NCI-H510A treated with DMSO at 0.1 percent for 48 hours (cell line): ENCODE measurements at regions not wholly inside any gene's neighbourhood (a gene's known extent, or its start where the extent isn't known, plus 50 kb on each side); places are given as distances from the start of the nearest gene placed in this dataset.
"Not testable (repeated sequence)": the region's sequence is repeated elsewhere in the genome, so short reads cannot be mapped to it uniquely, and the experiment has no call there.

Experiments used
- DNase-seq: peaks from one replicate; lab custom pipeline; 2025; lab: John Stamatoyannopoulos, UW

DNA sequence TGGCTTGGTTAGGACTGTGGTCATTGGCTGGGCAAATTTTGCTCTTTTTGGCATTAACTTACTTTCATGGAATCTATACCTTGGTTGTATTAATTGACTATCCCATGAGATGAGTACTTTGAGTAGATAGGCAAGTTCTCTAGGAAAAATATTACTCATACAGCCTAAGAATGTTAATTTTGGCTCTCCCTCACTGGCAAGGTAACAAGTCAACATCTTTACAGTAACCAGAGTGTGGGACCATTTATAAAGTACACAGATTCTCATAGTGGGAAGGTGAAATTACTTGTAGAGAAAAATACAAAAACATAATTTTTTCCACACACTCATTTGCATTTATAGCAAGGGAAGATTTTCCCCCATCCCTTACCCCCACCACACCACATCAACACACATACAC lies 154.6 kb upstream of the ZNF608 start:
- DNase-seq, result no peak

DNA sequence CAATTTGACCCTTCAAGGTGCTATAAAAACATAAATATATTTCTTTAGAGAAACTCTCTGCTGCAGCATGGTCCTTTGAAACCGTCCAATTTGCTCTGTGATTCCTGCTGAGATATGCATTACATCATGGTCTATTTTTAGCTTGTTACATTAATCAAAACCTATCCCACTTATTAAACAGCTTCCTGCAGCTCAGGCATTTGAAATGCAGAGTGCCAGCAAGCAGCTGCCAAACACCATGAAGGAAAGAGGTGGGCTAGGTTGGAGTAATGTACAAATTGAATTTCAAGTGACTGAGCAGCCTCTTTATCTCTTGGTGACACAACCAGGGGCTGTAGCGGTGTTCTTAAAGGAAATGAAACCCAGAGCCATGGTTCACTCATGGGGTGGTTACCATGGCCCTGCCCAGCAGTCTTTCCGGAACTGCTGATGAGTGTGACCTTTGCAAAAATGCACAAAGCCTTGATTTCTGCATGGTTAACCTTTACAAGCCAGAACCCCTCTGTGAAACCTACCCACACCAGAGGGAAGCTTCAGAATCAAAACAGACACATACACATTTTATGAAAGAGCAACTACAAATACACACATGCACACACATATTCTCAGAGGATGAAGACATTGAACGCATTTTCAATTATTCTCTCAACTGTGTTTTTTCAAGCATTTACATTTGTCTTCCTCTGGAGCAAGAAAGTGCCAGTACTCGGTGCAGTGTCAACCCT lies 155.8 kb upstream of the ZNF608 start:
- peak; percentile 17 for DNase-seq

DNA sequence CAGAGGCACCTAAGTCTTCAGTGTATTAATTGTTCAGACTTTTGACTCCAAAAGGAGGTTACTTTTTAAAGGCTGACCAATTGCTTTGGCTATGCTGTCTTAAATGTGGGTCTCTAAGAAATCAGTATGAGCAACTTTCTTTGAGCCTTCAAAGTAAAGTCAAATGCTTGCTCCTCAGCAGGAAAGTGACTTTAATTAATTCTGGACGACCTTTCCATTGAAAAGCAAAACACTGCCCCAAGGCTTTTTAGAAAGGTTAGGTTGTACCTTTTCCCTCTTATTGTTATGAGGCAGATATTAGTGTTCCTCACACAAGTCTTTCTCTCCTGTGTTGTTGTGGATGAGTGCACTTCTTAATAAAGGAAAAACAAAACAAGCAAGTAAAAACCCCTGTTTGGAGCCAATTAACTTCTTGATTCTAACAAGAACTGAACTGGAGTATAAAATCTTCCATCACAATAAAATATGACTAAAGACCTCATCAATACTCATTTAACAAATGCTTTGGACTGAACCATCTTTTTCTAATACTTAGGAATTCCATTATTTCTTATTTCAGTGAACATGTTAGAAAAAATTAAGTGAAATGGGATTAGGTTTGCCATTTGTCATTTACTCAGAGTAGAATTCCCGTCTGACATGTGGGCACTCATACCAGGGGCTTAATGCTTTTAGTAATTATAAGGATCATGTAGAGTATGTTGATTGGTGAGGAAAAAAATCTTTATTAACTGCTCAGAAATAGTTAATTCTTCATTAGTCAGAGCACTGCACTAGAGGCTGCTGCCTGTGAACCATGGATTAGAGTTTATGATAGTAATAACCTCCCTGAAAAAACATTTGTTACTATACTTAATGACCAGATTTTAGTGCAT lies 159.1 kb upstream of the ZNF608 start:
- DNase-seq, result no peak

DNA sequence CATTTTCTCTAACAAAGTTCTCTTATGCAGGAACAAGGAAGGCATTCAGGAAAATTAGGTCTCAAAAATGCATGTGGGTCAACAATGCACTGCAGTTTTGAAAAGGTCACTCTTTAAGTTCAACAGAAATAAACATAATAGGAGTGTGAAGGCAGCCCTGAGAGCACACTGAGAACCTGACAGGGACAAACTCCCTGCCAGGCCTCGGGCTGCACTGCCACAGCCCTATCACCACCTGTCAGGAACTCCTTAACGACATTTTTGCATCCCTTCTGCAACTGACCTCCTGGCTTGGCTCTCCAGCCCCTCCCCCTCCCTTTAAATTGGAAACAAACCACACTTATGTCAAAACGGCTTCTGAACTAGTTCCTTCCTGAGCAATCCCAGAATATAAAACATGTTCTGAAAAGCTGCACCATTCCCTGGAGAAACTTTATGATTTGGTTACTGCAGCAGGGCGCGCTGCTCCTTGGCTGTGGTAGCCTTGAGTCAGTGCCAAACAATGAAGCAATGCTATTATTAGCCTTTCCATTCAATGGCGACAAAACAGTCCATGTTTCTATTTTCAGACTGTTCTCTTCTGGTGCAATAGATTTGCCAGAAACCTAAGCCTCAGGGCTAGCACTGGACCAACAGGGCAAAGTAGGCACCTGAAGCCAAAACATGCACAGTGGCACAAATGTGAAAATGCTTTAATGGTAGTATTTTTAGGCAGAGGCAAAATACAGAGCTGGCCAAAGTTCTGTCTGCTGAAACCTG lies 160.1 kb upstream of the ZNF608 start:
- peak; percentile 24 for DNase-seq

DNA sequence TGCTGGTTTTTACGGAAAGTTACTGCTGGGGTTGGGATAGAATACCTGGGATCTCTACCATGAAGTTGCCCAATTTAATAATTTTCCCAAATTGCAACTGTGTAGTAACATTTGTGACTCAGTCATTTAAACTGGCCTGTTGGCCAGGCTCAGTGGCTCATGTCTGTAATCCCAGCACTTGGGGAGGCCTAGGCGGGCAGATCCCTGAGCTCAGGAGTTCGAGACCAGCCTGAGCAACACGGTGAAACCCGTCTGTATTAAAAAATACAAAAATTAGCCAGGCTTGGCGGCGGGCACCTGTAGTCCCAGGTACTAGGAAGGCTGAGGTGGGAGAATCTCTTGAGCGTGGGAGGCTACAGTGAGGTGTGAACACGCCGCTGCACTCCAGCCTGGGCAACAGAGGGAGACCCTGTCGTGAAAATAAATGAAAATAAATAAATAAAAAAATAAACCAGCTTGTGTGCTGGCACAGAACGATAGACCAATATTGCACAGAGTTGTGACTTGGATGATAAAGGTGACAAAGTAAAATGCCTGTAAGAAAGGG lies 160.7 kb upstream of the ZNF608 start:
- DNase-seq, result no peak

DNA sequence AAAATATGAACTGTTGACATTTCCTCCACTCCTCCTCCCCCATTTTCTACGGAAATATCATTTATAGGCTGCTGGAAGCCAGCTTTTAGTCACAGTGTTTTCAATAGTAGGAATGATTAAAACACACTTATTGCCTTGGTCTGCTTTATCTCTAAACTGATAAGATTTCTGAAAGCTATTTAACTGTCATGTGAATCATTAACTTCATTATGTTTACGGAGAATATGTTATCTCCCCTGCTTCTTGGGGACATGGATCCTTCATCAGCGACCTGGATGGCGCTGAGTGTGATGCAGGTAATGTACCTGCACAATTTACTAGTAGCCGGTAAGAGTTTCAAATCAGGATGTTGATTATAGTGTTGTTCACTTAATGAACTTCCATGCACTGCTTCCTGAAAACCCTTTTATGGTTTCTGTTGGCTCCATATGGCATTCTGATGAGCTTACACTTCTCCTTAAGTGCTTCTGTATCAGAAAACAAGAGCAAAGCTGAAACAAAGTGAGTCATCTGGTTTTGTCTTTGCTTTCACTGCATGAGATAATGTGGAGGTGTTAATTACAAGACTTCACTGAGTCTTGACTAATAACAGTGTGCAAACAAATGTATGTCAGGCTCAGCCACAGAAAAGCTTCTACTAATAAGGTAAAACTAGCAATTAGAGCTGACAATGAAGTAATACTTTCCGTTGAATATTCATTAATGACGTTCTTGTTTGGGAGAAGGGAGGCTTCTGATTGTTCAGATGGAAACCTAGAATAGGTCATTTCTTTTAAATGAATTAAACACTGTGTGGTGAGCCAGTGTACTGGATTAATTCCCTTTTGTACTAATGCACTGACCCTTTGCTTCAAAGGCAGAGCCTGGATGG lies 162.4 kb upstream of the ZNF608 start:
- DNase-seq, result peak; percentile 49

DNA sequence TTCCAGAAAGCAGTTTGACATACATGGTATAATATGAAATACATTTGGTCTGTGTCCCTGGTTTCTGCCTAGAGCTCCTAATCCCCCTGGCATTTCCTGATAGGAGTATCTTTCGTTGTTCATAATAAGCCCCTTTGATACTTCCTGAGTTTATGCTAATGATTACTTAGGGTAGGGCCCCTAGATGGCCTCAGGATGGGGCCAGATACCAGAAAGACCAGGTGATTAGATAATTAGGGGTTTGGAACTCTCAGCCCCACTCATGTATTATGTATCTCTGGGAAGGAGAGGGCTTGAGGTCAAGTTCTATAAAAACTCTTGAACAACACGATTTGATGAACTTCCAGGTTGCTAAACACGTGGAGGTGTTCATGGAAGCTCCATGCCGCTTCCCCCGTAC lies 163.3 kb upstream of the ZNF608 start:
- no peak for DNase-seq

DNA sequence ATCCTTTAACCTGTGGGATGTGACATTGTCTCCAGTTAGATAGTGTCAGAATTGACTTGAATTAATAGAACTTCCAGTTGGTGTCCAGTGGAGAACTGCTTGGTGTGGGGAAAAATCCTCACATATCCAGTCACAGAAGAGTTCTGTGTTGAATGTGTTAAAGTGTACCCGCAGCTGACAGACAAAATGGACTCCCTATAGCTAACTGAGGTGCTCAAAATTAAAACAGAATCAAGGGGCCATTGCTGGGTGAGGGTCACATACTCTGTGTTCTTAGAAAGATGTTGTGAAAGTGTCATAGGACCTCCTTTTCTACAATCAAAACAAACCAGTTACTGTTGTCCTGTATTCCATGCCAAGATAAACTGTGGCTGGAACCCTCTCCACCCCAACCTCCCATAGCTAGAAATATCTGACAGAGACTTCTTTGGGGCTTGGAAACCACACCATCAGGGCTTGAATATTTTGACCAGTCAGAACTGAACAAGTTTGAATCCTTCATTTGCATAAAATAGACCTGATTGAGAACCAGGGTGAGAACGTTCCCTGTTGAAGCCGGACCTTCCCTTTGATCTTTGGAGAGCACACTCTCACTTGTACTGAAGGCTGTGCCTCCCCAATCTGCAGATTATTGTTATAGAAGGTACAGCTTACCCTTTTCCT lies 164.0 kb upstream of the ZNF608 start:
- no peak for DNase-seq

DNA sequence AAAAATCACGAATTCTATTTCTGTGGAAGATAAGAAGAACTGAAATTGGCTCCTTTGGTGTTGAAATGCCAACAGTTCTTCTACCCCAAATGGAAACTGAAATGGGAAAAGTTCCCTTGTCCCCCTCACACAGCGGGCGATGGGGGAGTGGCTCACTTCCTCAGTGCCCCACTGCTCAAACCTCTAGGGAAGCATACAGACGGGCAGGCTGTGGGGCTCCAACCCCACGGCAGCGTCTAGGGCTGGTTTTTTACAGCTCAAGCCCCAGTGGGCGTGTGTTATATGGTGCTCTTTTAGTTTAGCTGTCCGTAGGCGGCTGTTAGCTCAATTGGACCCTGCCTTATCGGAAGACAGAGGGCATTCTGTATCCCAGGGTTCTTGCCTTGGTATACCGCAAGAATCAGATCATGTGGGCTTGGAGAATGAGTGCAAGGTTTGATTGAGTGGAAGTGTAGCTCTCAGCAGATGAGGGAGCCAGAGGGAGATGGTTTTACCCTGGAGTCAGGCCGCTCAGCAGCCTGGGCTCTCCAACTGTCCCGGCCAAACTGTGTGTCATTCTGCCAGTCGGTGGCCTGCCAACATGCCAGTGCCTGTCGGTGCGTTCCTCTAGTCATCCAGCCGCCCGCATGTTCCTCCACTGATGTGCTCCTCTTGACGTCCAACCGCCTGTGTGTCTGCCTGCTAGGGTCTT lies 166.3 kb upstream of the ZNF608 start:
- no peak for DNase-seq

DNA sequence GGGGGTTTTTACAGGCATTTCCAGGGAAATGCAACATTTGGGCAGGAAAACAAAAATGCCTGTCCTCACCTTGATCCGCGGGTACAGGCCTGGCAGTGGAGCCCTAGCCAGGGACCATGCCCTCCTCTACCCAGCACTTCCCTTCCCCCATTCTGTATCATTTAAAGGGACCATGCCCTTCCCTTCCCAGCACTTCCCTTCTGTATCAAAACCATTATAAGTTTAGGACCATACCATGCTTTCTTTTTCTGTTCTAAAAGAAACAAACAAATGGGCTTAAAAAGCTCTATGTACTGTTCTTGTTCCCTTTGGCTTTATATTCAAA lies 166.9 kb upstream of the ZNF608 start:
- DNase-seq, result no peak

DNA sequence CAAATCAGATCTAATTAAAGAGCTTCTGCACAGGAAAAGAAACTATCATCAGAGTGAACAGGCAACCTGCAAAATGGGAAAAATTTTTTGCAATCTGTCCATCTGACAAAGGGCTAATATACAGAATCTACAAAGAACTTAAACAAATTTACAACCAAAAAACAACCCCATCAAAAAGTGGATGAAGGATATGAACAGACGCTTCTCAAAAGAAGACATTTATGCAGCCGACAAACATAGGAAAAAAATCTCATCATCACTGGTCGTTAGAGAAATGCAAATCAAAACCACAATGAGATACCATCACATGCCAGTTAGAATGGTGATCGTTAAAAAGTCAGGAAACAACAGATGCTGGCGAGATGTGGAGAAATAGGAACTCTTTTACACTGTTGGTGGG lies 169.9 kb upstream of the ZNF608 start:
- DNase-seq, result not testable (repeated sequence)

DNA sequence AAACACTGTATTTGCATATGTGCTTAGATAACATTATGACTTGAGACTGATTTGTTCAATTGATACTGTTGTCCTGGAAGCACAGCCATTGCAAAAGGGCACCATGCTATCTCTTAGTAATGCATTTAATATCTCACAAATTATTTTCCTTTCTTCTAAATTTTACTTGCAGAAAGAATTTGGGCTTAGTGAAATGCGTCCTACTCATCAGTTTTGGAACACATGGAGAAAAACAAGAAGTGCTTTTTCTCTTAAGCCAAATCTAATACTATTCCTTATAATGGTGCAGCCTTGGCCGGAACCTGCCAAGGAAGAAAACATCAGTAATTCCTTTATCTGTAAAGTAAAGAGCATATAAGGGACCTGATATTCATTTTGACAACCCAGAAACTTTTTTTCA lies 172.2 kb upstream of the ZNF608 start:
- DNase-seq, result no peak

DNA sequence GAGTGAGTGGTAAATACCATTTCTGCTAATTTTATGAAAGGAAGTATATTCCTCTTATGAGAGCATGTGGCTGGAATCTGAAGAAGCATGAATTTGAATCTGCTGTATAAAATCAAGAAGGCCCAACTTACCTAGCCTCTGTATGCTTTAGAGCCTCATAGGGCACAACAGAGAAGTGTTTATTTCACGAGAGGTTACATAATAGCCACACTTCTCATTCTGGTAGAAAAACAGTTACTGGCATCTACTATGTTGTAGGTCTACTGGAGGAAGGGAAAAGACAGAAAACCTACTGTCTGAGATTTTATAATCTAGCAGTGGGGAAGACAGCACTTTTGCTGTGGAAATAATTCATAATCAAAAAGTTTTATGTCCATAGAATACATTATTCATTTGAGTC lies 172.6 kb upstream of the ZNF608 start:
- no peak for DNase-seq

DNA sequence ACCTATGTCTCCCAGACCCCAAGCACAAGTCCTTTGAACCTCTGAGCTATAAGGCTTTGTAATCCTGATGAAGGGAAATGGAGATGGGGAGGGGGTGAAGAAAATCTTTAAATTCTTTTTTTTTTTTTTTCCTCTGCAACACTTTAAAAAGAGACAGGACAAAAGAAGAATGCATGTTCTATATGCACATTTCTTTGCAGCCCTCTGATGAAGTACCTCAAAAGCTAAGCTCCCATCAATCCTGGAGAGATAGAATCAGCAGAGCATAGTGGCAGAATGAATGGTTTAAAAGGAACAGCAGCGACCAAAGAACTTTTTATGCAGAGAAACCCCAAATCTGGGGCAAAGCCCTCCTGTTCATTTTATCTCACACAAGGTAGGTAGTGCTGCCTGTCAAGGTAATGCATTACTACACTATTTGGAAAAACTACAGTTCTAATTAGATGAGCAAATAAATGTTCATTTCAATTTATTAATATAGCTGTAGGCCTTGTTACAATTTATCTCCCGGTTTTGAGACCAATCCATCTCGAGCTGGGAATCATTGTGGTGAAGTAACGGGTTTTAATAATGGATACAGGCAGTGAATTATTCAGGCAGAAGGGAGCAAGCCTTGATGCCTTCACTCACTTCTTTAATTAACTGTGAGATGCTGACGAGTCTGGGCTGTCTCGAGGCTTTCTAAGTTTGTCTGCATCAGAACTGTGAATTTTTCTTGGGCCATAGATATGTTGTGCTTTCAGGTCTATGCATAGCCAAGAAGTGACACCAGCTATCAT lies 173.5 kb upstream of the ZNF608 start:
- DNase-seq, result no peak

DNA sequence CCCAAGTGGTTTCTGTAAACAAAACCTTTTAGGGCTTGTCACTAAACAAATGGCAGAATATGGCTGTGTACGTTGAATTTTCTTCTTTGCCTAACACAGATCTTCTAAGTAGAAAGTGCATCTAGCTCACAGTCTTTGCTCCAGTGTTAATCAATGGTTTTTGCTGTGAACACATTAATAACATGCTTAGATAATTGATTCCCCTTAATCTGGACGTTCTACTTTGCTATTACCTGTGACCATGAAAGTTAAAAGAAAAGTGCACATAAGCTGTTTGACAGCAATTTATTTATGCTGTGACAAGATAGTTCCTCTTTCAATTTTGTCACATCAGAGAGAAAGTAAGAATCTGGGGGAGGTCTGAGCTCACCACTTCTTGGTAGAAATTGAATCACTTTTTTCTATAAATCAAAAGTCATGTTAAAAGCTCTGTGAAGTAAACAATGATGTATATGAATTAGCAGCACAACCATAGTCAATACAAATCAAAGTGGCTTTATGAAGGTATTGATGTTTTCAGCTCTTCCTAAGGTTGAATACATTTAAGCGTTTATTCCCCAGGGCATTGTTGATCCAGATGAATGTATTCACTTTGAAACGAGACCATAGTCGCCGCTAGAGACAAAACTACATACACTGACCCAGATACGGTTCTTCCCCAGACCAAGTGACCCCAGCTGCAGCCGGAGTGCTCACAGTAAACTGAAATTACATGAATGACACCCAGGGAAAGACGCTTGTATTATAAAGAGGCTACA lies 174.6 kb upstream of the ZNF608 start:
- DNase-seq, result no peak

DNA sequence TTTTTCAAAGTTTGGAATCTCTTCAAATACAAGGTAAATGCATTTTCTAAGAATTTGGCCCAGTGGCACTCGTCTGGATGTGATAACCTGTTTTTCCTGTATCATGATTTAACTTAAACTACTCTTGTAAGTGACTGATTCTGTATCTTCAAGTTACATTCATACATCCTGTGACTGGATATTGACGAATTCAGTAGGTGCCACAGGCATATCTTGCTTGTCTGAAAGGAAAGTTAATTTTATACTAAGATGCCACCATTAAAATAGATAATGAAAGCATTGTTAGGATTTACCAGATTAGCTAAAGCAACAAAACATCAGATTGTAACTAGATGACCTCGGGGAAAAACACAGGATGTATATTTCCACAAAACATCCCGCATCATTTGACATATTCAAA lies 175.3 kb upstream of the ZNF608 start:
- no peak for DNase-seq

DNA sequence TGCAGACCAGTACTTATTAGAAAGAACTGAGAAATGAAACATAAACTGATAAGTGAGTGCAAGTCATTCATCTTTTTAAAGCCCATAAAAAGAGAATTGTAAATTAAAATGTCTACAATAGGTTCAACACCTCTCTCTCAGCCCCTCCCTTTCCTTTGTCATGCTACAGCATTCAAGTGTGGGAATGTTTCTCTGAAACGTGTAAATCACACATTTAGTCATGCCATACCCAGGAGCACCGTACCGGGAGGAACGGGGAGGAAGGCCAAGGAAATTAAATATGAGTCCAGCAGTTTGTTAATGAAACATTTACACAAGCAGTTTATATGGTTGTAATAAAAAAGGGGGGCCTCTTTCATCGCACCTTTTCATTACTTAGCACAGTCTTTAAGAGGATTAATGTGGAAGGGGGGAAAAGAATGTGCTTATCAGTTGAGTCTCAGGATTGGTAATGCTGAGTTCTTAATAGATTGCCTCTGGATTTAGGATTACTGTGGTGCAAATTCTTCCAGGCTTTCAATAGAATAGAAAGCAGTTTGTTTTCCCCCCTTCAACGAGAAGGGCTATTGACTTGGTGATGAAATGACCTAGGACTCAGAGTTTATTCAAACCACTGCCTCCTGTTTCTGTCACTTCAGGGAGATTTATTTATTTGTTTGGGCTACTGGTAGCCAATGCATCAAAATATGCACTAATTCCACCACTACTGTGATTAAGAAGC lies 176.0 kb upstream of the ZNF608 start:
- DNase-seq, result no peak

DNA sequence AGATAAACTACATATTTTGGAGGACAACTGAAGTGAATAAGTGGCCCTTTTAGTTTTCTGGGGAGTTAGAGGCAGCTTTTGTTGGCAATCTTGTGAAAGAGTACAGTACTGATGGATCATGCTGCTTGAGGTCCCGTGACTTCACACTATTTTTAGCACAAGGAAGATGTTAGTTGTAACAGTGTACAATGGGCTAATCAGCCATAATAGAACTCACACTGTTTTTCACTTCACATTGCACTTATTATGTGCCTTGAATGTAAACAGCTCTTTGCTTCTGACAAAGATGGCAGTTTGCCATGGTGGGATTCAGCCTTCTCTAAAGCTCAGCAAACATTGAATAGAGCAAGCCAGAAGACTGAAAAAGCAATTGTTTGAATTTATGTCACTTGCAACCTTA lies 176.7 kb upstream of the ZNF608 start:
- no peak for DNase-seq
